GM18507 (cell line): ENCODE measurements at regions not wholly inside any gene's neighbourhood (a gene's known extent, or its start where the extent isn't known, plus 50 kb on each side); places are given as distances from the start of the nearest gene placed in this dataset.

Experiments
- DNase-seq: peaks from one replicate; pipeline ENCODE4 v3.0.0; 2011; ENCODE audit warnings: low read depth; ENCODE audit not compliant: insufficient read length; ENCODE audit errors: extremely low spot score
- FAIRE-seq: peaks from 2 replicates; lab custom pipeline; 2011; peaks lifted over from hg19 to GRCh38; lab: Jason Lieb, UNC

GRCh38 chr9:107710546-107710945 is 221.0 kb upstream of the KLF4 start:
- no peak for FAIRE-seq
- no peak for DNase-seq

GRCh38 chr9:107708791-107709190 is 219.2 kb upstream of the KLF4 start:
- no peak for FAIRE-seq
- no peak for DNase-seq

GRCh38 chr9:107707915-107708441 is 218.4 kb upstream of the KLF4 start:
- DNase-seq (no peak), FAIRE-seq (no peak)

DNA sequence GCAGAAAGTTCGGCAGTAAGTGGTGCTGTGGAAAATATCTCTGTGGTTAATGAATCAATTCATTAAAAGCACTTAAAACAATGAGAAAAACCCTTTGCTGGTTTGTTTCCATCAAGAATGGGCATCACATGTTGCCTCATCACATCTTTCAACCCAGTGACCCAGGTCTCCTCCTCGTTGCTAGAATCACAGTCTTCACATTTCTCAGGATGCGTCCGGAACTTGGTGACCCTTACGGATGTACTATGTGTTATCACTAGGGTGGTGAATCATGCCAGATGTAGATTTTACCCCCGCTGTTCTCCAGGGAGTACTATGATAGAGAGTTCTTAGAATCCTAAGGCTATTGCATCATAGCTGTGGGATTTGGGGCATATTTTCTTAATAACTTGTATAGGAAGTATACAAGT is 217.9 kb upstream of the KLF4 start:
- no peak for FAIRE-seq

DNA sequence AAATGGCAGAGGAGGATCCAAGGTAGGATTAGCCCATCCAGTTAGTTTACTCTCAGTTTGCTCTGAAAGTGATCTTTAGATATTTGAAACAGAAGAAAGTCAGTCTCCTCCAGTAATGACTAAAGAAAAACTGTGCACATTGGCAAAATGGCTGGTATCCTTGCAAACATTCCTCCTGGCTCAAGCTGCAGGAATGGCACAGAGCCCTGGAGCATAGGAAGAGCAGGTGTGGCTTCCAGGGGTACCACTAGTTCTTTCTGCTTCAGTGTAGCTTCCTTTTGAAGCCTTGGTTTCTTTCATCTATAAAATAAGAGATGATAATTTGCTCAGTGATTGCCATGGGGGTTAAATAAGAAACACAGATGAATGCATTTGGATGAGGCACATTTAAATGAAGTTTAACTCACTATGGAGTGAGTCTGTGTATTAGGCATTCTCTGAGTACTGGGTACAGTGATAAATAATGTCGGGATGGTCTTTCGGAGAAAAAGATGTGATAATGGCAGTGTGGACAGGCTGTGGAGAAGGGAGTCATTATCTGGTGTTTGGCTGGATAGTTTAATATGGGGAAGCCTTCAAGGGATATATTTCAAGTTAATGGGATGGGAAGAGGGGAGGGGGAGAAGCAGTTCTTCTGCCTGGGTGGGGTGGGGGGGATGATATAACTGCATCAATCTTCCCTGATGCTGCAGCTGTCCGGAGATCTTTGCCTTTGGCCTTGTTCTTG is 217.3 kb upstream of the KLF4 start:
- DNase-seq (no peak), FAIRE-seq (no peak)

More for the DNA sequence above, 217.9 kb upstream of the KLF4 start:
- no peak for DNase-seq

DNA sequence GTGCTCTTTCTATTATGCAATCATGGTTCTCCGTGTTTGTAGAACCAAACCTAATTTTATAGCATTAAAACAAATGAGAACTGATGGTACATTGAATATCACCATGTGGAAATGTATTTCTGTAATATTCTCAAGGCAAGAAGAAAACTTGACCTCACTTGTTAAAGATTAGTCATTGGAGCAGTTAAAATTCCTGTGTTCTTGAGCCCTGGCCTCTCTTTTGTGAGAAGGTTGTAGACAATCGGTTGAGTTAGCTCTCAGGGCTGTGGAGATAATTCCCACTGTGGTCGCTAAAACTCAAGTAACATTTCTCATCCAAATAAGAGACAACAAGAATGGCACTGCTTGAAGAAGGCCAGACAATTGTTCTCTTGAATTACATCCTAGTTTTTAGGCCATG is 216.0 kb upstream of the KLF4 start:
- DNase-seq (no peak), FAIRE-seq (no peak)

- FAIRE-seq (no peak), DNase-seq (no peak)
Measured at GRCh38 chr9:107704774-107705173, 215.2 kb upstream of the KLF4 start.

GRCh38 chr9:107703651-107704050 is 214.1 kb upstream of the KLF4 start:
- FAIRE-seq: no peak
- DNase-seq: no peak

GRCh38 chr9:107700847-107701246 is 211.3 kb upstream of the KLF4 start:
- FAIRE-seq (no peak), DNase-seq (no peak)

- DNase-seq: no peak
- no peak for FAIRE-seq
Measured at GRCh38 chr9:107699231-107699630, 209.7 kb upstream of the KLF4 start.

DNA sequence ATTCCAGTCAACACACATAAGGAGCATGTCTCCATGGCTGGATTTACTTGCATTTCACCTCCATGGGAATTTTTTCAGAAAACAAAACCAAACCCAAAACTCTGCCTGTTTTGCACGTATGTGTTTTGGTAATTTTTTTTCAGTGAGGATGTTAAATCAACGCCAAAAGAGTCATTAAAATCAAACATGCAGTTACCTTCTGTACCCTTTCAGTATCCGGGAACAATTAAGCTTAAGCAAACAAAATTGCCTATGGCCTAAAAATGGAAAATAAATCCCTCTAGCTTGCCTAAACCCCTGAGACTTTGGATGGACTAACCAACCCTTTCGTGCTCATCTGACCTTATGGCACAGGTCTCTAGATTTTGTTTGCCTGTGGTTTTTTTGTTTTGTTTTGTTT is 209.2 kb upstream of the KLF4 start:
- no peak for FAIRE-seq
- DNase-seq: no peak

DNA sequence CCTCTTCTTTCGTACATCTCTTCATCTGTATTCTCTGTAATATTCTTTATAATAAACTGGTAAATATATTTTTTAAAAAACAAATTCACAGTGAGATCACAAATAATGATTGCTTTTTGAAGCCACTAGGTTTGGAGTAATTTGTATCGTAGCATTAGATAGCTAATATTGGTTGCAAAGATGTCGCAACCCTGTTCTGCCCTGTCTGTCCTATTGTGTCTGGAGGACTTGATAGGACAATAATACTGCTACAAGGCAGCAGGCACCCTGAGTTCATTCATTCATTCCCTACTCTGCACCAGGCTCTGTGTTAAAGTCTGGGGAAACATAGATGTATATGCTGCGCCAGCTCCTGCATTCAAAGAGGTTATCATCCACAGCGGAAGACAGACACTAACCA is 206.7 kb upstream of the KLF4 start:
- DNase-seq (no peak), FAIRE-seq (no peak)

DNA sequence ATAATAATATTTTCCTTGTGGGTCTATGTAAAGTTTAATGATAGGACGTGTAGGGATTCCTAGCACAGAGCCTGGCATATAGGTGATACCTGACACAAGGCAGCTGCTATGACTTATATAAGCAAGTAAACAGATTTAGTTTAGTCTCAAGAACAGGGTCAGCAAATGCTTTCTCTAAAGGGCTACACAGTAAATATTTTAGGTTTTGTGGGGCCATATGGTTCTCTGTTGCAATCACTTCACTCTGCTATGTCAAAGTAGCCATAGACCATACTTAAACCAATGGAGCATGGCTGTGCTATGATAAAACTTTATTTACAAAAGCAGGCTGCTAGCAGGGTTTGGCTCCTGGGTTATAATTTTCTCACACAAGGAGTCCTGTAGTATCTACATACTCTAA is 204.8 kb upstream of the KLF4 start:
- no peak for FAIRE-seq
- no peak for DNase-seq

- no peak for DNase-seq
- FAIRE-seq: no peak
Measured at GRCh38 chr9:107693625-107694326, 204.2 kb upstream of the KLF4 start.

GRCh38 chr9:107691664-107692063 is 202.1 kb upstream of the KLF4 start:
- no peak for DNase-seq
- no peak for FAIRE-seq

DNA sequence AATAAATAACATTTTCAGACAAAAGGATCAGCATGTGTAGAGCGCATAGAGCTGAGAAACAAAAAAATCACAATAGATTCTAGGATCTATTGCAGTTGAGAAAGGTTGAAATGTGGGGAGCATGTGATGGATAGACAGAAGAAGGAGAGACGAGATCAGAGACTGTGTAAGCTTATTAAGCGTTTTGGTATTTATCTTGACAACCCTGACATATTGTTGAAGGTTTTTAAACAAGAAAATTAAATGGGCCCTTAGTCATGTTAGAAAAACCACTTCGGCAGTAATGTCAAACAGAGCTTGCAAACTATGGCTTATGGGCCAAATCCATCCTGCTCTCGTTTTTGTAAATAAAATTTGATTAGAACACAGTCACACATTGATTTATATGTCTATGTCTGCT is 200.5 kb upstream of the KLF4 start:
- DNase-seq: no peak

DNA sequence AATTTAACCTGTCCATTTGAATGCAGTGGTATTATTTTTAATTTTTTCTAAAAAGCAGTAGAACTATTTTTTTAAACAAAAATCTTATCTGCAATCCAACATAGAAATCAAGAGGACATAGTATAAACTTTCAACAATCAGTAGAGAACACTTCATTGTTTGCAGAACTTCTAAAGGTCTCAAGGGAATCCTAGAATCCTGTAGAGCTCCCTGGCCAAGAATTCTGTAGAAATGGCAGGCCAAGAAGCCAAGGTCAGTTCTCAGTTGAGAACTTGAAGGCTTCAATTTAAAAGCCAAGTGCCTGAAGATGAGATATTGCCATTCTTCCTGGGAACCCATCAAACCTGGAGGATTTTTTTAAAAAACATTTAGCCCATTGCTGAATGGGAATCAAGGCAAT is 199.2 kb upstream of the KLF4 start:
- no peak for FAIRE-seq

More for the DNA sequence above, 200.5 kb upstream of the KLF4 start:
- FAIRE-seq: no peak

GRCh38 chr9:107685901-107686300 is 196.3 kb upstream of the KLF4 start:
- no peak for FAIRE-seq
- DNase-seq: no peak

More for the DNA sequence above, 199.2 kb upstream of the KLF4 start:
- no peak for DNase-seq

GRCh38 chr9:107685376-107685775 is 195.8 kb upstream of the KLF4 start:
- no peak for FAIRE-seq
- DNase-seq: no peak

DNA sequence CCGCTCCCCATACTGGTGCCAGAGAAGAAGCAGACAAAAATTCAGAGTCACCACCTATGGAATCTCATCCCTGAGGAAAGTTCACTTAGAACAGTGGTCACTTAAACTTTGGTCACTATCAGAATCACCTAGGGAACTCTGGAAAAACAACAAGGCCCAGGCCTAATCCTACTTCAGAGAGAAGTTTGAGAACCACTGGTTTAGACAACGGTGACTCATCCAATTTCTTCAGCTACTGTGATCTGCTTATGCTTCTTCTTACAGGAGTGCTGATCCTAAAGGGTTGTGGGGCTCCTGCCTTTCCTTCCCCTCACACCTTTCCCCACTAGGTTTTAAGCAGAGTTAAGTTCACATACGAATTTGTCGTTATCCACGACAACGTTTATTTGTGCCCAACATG is 194.7 kb upstream of the KLF4 start:
- FAIRE-seq (no peak), DNase-seq (no peak)

DNA sequence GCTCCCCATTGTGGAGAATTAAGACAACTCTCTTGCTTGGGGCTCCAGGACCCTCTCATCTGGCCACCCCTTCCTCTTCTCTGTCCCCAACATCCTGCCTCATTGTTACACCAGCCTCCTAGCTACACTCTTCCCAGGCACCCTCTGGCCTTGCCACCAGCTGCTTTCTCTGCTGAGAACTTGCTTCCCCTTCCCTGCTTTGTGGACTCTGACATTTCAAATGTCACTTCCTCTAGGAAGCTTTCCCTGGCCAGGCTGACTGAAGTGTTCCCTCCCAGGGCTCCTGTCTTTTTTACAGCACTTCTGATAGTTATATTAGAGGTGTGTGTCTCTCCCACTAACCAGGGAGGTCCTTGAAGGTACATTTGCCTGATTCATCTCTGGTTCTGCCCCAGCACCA is 194.0 kb upstream of the KLF4 start:
- no peak for DNase-seq
- no peak for FAIRE-seq
